ENCODE measurements at regions not wholly inside any gene's neighbourhood (a gene's known extent, or its start where the extent isn't known, plus 50 kb on each side); places are given as distances from the start of the nearest gene placed in this dataset.

DNA sequence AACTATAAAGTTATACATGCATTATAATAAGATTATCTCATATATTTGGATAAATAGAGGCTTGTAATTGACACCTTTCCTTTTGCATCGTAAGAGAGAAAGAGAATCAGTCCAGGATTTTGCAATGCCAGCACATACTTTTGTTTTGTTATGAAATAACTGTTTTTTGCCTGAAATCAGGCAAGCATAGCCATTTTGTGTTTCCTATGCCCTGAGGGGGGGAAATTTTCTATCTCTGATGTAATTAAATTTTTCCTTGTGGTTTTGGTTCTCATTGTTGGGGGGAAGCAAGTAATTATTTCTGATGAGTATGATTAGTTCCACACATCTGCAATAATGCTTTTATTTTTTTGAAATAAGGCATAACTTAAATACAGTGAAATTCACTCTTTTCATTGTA is 229.4 kb downstream of the NDFIP2 start:
- TF ChIP-seq, protein P1, sequence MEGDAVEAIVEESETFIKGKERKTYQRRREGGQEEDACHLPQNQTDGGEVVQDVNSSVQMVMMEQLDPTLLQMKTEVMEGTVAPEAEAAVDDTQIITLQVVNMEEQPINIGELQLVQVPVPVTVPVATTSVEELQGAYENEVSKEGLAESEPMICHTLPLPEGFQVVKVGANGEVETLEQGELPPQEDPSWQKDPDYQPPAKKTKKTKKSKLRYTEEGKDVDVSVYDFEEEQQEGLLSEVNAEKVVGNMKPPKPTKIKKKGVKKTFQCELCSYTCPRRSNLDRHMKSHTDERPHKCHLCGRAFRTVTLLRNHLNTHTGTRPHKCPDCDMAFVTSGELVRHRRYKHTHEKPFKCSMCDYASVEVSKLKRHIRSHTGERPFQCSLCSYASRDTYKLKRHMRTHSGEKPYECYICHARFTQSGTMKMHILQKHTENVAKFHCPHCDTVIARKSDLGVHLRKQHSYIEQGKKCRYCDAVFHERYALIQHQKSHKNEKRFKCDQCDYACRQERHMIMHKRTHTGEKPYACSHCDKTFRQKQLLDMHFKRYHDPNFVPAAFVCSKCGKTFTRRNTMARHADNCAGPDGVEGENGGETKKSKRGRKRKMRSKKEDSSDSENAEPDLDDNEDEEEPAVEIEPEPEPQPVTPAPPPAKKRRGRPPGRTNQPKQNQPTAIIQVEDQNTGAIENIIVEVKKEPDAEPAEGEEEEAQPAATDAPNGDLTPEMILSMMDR (IDR thresholded peaks at IDR 0.05) = no peak
- TF ChIP-seq EP300 (IDR thresholded peaks at IDR 0.05; ENCODE audit: low read depth) (no peak), POLR2A (IDR thresholded peaks at IDR 0.05) (no peak), POLR2AphosphoS5 (IDR thresholded peaks at IDR 0.05) (no peak)

Measured in transverse colon (tissue), 4 donors.